Osteoblast (primary cell): ENCODE measurements at regions not wholly inside any gene's neighbourhood (a gene's known extent, or its start where the extent isn't known, plus 50 kb on each side); places are given as distances from the start of the nearest gene placed in this dataset.

Experiments
- DNase-seq: peaks from one replicate; pipeline ENCODE4 v3.0.0; 2011; ENCODE audit warnings: low spot score, mixed read lengths; ENCODE audit not compliant: insufficient read length; ENCODE audit errors: missing footprints
- H2AFZ ChIP-seq: 2 replicates; pipeline ENCODE4 v1.6.0; 2011; ENCODE audit warnings: mild to moderate bottlenecking, low read length
- H3K27ac ChIP-seq: 2 replicates; pipeline ENCODE4 v1.5.1; 2011; ENCODE audit warnings: mild to moderate bottlenecking, low read depth, low read length, moderate library complexity
- H3K27me3 ChIP-seq: 2 replicates; pipeline ENCODE4 v1.6.0; 2012; ENCODE audit warnings: mild to moderate bottlenecking, control low read depth, inconsistent platforms, low read length, moderate library complexity; ENCODE audit not compliant: insufficient read depth
- H3K36me3 ChIP-seq: 2 replicates; pipeline ENCODE4 v1.5.1; 2011; ENCODE audit warnings: mild to moderate bottlenecking, low read length, control low read depth, moderate library complexity; ENCODE audit not compliant: insufficient read depth
- H3K4me1 ChIP-seq: 2 replicates; pipeline ENCODE4 v1.5.1; 2011; ENCODE audit warnings: mild to moderate bottlenecking, low read length, control low read depth, moderate library complexity; ENCODE audit not compliant: insufficient read depth
- H3K4me2 ChIP-seq: 2 replicates; pipeline ENCODE4 v1.6.0; 2011; ENCODE audit warnings: mild to moderate bottlenecking, low read length; ENCODE audit not compliant: insufficient read depth
- H3K4me3 ChIP-seq: fragments of 200-600 bp; sonication (generic); 3 replicates; pipeline ENCODE4 v1.5.1; 2012; ENCODE audit warnings: mild to moderate bottlenecking, low read length, inconsistent platforms; ENCODE audit not compliant: insufficient read depth
- H3K79me2 ChIP-seq: 2 replicates; pipeline ENCODE4 v1.6.0; 2012; ENCODE audit warnings: mild to moderate bottlenecking, low read length, control low read depth, inconsistent platforms; ENCODE audit not compliant: insufficient read depth
- H3K9me3 ChIP-seq: 2 replicates; pipeline ENCODE4 v1.5.1; 2011; ENCODE audit warnings: low read depth, low read length, control low read depth
- H4K20me1 ChIP-seq: 2 replicates; pipeline ENCODE4 v1.6.0; 2012; ENCODE audit warnings: mild to moderate bottlenecking, low read length, control low read depth; ENCODE audit not compliant: insufficient read depth
- TF ChIP-seq, protein P1 (sequence below): IDR thresholded peaks from 2 replicates; pipeline ENCODE4 v1.5.1; 2011; ENCODE audit warnings: mild to moderate bottlenecking, low read depth, low read length, moderate library complexity; ENCODE audit errors: extremely low read depth

DNA sequence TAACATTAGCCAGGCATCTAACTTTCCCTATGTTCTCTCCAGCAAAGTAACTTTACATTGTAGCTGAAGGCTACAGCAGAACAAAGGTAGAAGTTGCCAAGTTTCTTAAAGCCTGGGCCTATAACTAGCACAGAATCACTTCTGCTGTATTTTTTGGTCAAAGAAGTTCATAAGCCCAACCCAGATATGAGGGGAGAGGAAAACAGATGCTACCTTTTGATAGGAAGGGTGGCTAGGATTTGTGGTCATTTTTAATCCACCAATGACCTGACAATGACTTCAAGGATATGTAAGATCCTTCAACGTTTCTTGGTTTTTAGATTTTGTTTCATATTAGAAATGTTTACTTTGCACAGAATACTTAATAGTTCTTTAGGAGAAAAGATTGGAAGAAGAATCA, 64.2 kb upstream of the RANBP3L start:
- no peaks in the 10 kb centered on the region for H3K9me3 ChIP-seq
- TF ChIP-seq, protein P1, sequence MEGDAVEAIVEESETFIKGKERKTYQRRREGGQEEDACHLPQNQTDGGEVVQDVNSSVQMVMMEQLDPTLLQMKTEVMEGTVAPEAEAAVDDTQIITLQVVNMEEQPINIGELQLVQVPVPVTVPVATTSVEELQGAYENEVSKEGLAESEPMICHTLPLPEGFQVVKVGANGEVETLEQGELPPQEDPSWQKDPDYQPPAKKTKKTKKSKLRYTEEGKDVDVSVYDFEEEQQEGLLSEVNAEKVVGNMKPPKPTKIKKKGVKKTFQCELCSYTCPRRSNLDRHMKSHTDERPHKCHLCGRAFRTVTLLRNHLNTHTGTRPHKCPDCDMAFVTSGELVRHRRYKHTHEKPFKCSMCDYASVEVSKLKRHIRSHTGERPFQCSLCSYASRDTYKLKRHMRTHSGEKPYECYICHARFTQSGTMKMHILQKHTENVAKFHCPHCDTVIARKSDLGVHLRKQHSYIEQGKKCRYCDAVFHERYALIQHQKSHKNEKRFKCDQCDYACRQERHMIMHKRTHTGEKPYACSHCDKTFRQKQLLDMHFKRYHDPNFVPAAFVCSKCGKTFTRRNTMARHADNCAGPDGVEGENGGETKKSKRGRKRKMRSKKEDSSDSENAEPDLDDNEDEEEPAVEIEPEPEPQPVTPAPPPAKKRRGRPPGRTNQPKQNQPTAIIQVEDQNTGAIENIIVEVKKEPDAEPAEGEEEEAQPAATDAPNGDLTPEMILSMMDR: no peak
- no peak overlapping the region for H2AFZ ChIP-seq
- H4K20me1 ChIP-seq: no peaks in the 10 kb centered on the region
- peaks cover 25% of the 10 kb centered on the region for H3K4me1 ChIP-seq
- H3K27me3 ChIP-seq: no peaks in the 10 kb centered on the region
- H3K36me3 ChIP-seq: no peaks in the 10 kb centered on the region
- H3K27ac ChIP-seq: no peak overlapping the region
- H3K4me3 ChIP-seq: no peak overlapping the region
- no peak for DNase-seq
- H3K79me2 ChIP-seq: no peaks in the 10 kb centered on the region
- H3K4me2 ChIP-seq: no peak overlapping the region

DNA sequence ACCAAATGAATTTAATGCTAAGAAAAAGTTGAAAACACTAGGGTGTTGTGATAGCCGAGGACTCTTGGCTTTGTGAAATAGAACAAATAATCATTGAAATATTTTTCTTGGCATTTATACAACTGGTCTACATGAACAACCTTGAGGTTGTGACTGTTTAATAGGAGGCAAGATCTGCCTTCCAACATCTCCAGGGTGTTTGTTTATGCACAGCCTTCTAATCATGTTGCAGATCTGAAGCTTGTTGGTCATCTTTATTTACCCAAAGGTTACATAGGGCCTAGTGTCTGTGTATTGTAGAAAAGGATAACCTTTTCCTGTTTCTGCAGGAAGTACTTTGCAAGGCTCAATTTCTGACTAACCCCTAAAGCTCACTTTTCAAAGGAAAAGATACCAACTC, 65.2 kb upstream of the RANBP3L start:
- no peaks in the 10 kb centered on the region for H3K36me3 ChIP-seq
- no peak for DNase-seq
- H3K27ac ChIP-seq: no peak overlapping the region

DNA sequence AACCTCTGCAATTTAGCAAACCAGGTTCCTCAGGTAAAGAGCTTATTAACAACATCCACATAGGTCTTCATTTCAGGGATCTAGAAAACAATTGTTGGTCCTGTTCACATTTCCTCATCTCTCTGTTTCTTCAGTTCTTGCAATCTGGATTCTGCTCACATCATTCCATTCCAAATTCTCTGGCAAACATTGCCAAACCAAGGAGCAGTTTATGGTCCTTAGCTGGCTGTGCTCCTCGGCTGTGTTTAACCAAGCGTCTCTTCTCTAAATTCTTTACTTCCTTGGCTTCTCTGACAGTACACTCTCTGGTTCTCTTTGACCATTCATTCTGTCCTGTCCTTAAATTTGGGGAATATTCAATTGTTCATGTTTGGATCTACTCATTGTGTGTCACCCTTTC, 65.8 kb upstream of the RANBP3L start:
- H3K27me3 ChIP-seq: no peaks in the 10 kb centered on the region
- H2AFZ ChIP-seq: peak overlapping the region; percentile 25
- H3K79me2 ChIP-seq: no peaks in the 10 kb centered on the region
- TF ChIP-seq, protein P1: no peak
- H3K4me2 ChIP-seq: no peak overlapping the region
- no peak for DNase-seq
- no peak overlapping the region for H3K4me3 ChIP-seq
- H4K20me1 ChIP-seq: no peaks in the 10 kb centered on the region
- H3K9me3 ChIP-seq: no peaks in the 10 kb centered on the region
- H3K27ac ChIP-seq: peak overlapping the region; percentile 1
- H3K36me3 ChIP-seq: no peaks in the 10 kb centered on the region
- H3K4me1 ChIP-seq: peaks cover 25% of the 10 kb centered on the region

More for the DNA sequence above, 65.2 kb upstream of the RANBP3L start:
- Histone ChIP-seq H3K4me3 (no peak overlapping the region), H3K9me3 (no peaks in the 10 kb centered on the region), H3K4me2 (no peak overlapping the region), H4K20me1 (no peaks in the 10 kb centered on the region), H3K79me2 (no peaks in the 10 kb centered on the region), H2AFZ (no peak overlapping the region), H3K4me1 (peaks cover 25% of the 10 kb centered on the region), H3K27me3 (no peaks in the 10 kb centered on the region)
- TF ChIP-seq, protein P1: no peak

DNA sequence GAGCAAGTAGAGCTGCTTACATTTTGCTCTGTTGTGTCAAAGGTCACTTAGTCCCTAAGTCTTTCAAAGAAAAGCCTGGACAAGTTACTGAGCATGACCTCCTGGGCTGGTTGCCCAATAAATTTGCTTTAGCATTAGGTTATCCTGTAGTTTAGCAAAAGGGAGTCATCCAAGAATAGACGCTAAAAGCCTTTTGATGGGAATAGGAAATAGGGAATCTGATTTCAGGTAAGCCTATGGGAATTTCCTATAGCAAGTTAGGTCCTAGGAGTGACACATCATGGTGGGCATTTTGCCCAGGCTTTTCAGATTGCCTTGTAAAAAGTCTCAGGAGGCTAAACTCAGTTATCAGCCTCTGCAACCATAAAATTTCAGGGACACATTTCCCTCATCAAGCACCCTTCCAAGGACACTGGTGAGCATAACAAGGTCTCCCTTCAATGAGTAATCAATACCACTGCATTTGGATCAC, 67.6 kb upstream of the RANBP3L start:
- Histone ChIP-seq H3K36me3 (no peaks in the 10 kb centered on the region), H3K4me2 (no peak overlapping the region), H3K4me1 (peaks cover 32% of the 10 kb centered on the region), H3K27me3 (no peaks in the 10 kb centered on the region), H4K20me1 (no peaks in the 10 kb centered on the region), H3K9me3 (no peaks in the 10 kb centered on the region), H3K27ac (no peak overlapping the region), H3K79me2 (no peaks in the 10 kb centered on the region), H3K4me3 (no peak overlapping the region), H2AFZ (no peak overlapping the region)
- DNase-seq: no peak
- TF ChIP-seq, protein P1: no peak
